Peyer's patch (tissue), 4 donors: ENCODE measurements at regions not wholly inside any gene's neighbourhood (a gene's known extent, or its start where the extent isn't known, plus 50 kb on each side); places are given as distances from the start of the nearest gene placed in this dataset.

Experiments
- DNase-seq, 3 donors: peaks; one replicate each; pipeline ENCODE4 v3.0.0-alpha.2; 2017 to 2019
- H3K27ac ChIP-seq, 4 donors: fragments of 200-600 bp; sonication (generic); one replicate each; pipeline ENCODE4 v1.5.1; 2016 to 2019
- H3K27me3 ChIP-seq, 2 donors: fragments of 200-600 bp; sonication (generic); one replicate each; pipeline ENCODE4 v1.5.1; 2019
- H3K36me3 ChIP-seq, 3 donors: fragments of 200-600 bp; sonication (generic); one replicate each; pipeline ENCODE4 v1.5.1; 2016 to 2019
- H3K4me1 ChIP-seq, 4 donors: fragments of 200-600 bp; sonication (generic); one replicate each; pipeline ENCODE4 v1.5.1; 2016 to 2019
- H3K4me3 ChIP-seq, 4 donors: fragments of 200-600 bp; sonication (generic); 1 replicate in 3 of 4; 2 replicates in 1 of 4; pipeline ENCODE4 v1.5.1; 2016 to 2019; ENCODE audit warnings: mild to moderate bottlenecking in 1 of 4
- H3K9me3 ChIP-seq, 4 donors: fragments of 200-600 bp; sonication (generic); one replicate each; pipeline ENCODE4 v1.5.1; 2016 to 2019; ENCODE audit warnings: mild to moderate bottlenecking in 1 of 4
- CTCF ChIP-seq, 6 experiments: fragments of 450-650 bp in 4 of 6; fragments of 200-600 bp in 2 of 6; sonication (generic) in 1 of 6; IDR thresholded peaks; one replicate each; pipeline ENCODE4 v1.5.1; 2017 to 2019; ENCODE audit warnings: antibody characterized with exemption in 6 of 6, mild to moderate bottlenecking in 3 of 6, moderate library complexity in 1 of 6
- POLR2A ChIP-seq, 2 donors: fragments of 450-650 bp; IDR thresholded peaks; one replicate each; pipeline ENCODE4 v1.5.1; 2017; ENCODE audit warnings: antibody characterized with exemption in 2 of 2, mild to moderate bottlenecking in 2 of 2, moderate library complexity in 2 of 2

- Histone ChIP-seq H3K9me3 (peaks cover 0 to 4% (median 0%) of the 10 kb centered on the region in 4 donors), H3K4me1 (no peaks in the 10 kb centered on the region), H3K36me3 (no peaks in the 10 kb centered on the region), H3K27ac (no peak overlapping the region), H3K4me3 (no peak overlapping the region), H3K27me3 (no peaks in the 10 kb centered on the region)
- no peak for DNase-seq
- no peak for TF ChIP-seq CTCF (IDR thresholded peaks at IDR 0.05)
- TF ChIP-seq POLR2A (IDR thresholded peaks at IDR 0.05) = no peak
Measured at GRCh38 chr7:50953303-50953702, 170.6 kb upstream of the GRB10 start.

- H3K27ac ChIP-seq = no peak overlapping the region
- no peak for DNase-seq
- H3K27me3 ChIP-seq = no peaks in the 10 kb centered on the region
- peaks cover 0 to 4% (median 0%) of the 10 kb centered on the region in 4 donors for H3K9me3 ChIP-seq
- no peaks in the 10 kb centered on the region for H3K4me1 ChIP-seq
- no peak overlapping the region for H3K4me3 ChIP-seq
- TF ChIP-seq POLR2A (IDR thresholded peaks at IDR 0.05) = no peak
- no peak for TF ChIP-seq CTCF (IDR thresholded peaks at IDR 0.05)
- H3K36me3 ChIP-seq = no peaks in the 10 kb centered on the region
Measured at GRCh38 chr7:50952544-50952943, 169.8 kb upstream of the GRB10 start.

GRCh38 chr7:50952120-50952519 lies 169.4 kb upstream of the GRB10 start:
- Histone ChIP-seq H3K36me3 (no peaks in the 10 kb centered on the region), H3K27ac (no peak overlapping the region), H3K27me3 (no peaks in the 10 kb centered on the region), H3K4me1 (no peaks in the 10 kb centered on the region), H3K4me3 (no peak overlapping the region), H3K9me3 (peaks cover 0 to 4% (median 0%) of the 10 kb centered on the region in 4 donors)
- DNase-seq = no peak
- TF ChIP-seq POLR2A (IDR thresholded peaks at IDR 0.05) (no peak), CTCF (IDR thresholded peaks at IDR 0.05) (no peak)

- Histone ChIP-seq H3K4me3 (no peak overlapping the region), H3K9me3 (no peaks in the 10 kb centered on the region), H3K27ac (no peak overlapping the region), H3K36me3 (no peaks in the 10 kb centered on the region), H3K27me3 (no peaks in the 10 kb centered on the region), H3K4me1 (no peaks in the 10 kb centered on the region)
- TF ChIP-seq POLR2A (IDR thresholded peaks at IDR 0.05) (no peak), CTCF (IDR thresholded peaks at IDR 0.05) (no peak)
- DNase-seq = no peak
Measured at GRCh38 chr7:50943482-50943881, 160.8 kb upstream of the GRB10 start.

- Histone ChIP-seq H3K27ac (no peak overlapping the region), H3K27me3 (no peaks in the 10 kb centered on the region), H3K36me3 (no peaks in the 10 kb centered on the region), H3K4me1 (no peaks in the 10 kb centered on the region), H3K9me3 (no peaks in the 10 kb centered on the region), H3K4me3 (no peak overlapping the region)
- DNase-seq = no peak
- no peak for TF ChIP-seq POLR2A (IDR thresholded peaks at IDR 0.05)
- TF ChIP-seq CTCF (IDR thresholded peaks at IDR 0.05) = no peak
Measured at GRCh38 chr7:50941525-50941924, 158.8 kb upstream of the GRB10 start.

GRCh38 chr7:50940621-50941020 lies 157.9 kb upstream of the GRB10 start:
- no peak for DNase-seq
- TF ChIP-seq CTCF (IDR thresholded peaks at IDR 0.05) (no peak), POLR2A (IDR thresholded peaks at IDR 0.05) (no peak)
- no peak overlapping the region for H3K27ac ChIP-seq

More at GRCh38 chr7:50940621-50941020, 157.9 kb upstream of the GRB10 start:
- Histone ChIP-seq H3K36me3 (no peaks in the 10 kb centered on the region), H3K27me3 (no peaks in the 10 kb centered on the region), H3K4me1 (no peaks in the 10 kb centered on the region), H3K9me3 (no peaks in the 10 kb centered on the region), H3K4me3 (no peak overlapping the region)
